SW 1271 (cell line): ENCODE measurements at regions not wholly inside any gene's neighbourhood (a gene's known extent, or its start where the extent isn't known, plus 50 kb on each side); places are given as distances from the start of the nearest gene placed in this dataset.
A peak's percentile ranks its signal among the peaks of the same experiment; 100 is the strongest.

Experiments
- DNase-seq, 2 experiments: peaks; one replicate each; lab custom pipeline; 2025; lab: John Stamatoyannopoulos, UW

- DNase-seq, result no peak
Observed at GRCh38 chr5:44659334-44659733, 149.4 kb upstream of the MRPS30 start.

GRCh38 chr5:44652674-44653073 lies 156.1 kb upstream of the MRPS30 start:
- DNase-seq, result no peak

GRCh38 chr5:44646016-44646415 lies 162.7 kb upstream of the MRPS30 start:
- DNase-seq, result no peak

- no peak for DNase-seq
Observed at GRCh38 chr5:44645502-44645901, 163.2 kb upstream of the MRPS30 start.

GRCh38 chr5:44644628-44645027 lies 164.1 kb upstream of the MRPS30 start:
- DNase-seq, result no peak

GRCh38 chr5:44641820-44642219 lies 166.9 kb upstream of the MRPS30 start:
- no peak for DNase-seq

- DNase-seq, result no peak
Observed at GRCh38 chr5:44640945-44641456, 167.7 kb upstream of the MRPS30 start.

- no peak for DNase-seq
Observed at GRCh38 chr5:44637916-44638869, 170.6 kb upstream of the MRPS30 start.

- no peak for DNase-seq
Observed at GRCh38 chr5:44632344-44632743, 176.4 kb upstream of the MRPS30 start.

GRCh38 chr5:44626846-44627245 lies 181.9 kb upstream of the MRPS30 start:
- no peak for DNase-seq

GRCh38 chr5:44622331-44622730 lies 186.4 kb upstream of the MRPS30 start:
- no peak for DNase-seq

GRCh38 chr5:44619875-44620610 lies 188.7 kb upstream of the MRPS30 start:
- no peak for DNase-seq

- no peak for DNase-seq
Observed at GRCh38 chr5:44614845-44615244, 193.9 kb upstream of the MRPS30 start.

- no peak for DNase-seq
Observed at GRCh38 chr5:44613936-44614335, 194.8 kb upstream of the MRPS30 start.

GRCh38 chr5:44605926-44606325 lies 202.8 kb upstream of the MRPS30 start:
- DNase-seq, result no peak

- peak in 1 of 2 experiments; percentile 6 for DNase-seq
Observed at GRCh38 chr5:44603496-44604272, 205.1 kb upstream of the MRPS30 start.

GRCh38 chr5:44574678-44575077 lies 185.5 kb upstream of the FGF10 start:
- DNase-seq, result no peak

GRCh38 chr5:44568519-44568918 lies 179.3 kb upstream of the FGF10 start:
- no peak for DNase-seq

GRCh38 chr5:44565902-44566301 lies 176.7 kb upstream of the FGF10 start:
- no peak for DNase-seq

- DNase-seq, result no peak
Observed at GRCh38 chr5:44565360-44565759, 176.1 kb upstream of the FGF10 start.

- no peak for DNase-seq
Observed at GRCh38 chr5:44546286-44546685, 157.1 kb upstream of the FGF10 start.

GRCh38 chr5:44543511-44543910 lies 154.3 kb upstream of the FGF10 start:
- no peak for DNase-seq
